CD4-positive, alpha-beta memory T cell (primary cell): ENCODE measurements at regions not wholly inside any gene's neighbourhood (a gene's known extent, or its start where the extent isn't known, plus 50 kb on each side); places are given as distances from the start of the nearest gene placed in this dataset.
A peak's percentile ranks its signal among the peaks of the same experiment; 100 is the strongest.

ENCODE experiments used
- CTCF ChIA-PET: fragments of 350-600 bp; sonication (Branson Sonifier 250); formaldehyde crosslinking; loops from one replicate; lab custom pipeline; 2021; ENCODE audit warnings: inconsistent platforms; ENCODE audit not compliant: partially characterized antibody; lab: Charles Lee
- POLR2A ChIA-PET: fragments of 350-600 bp; sonication (Branson Sonifier 250); formaldehyde crosslinking; loops from one replicate; lab custom pipeline; 2021; ENCODE audit not compliant: partially characterized antibody; lab: Charles Lee
- DNase-seq, 5 donors: peaks; one replicate each; pipeline versions ENCODE4 v3.0.0 to v3.0.0-alpha.2; 2020 to 2022; ENCODE audit warnings: mixed read lengths in 1 of 5
- H3K27ac ChIP-seq: one replicate; pipeline ENCODE4 v1.7.0; 2013; ENCODE audit warnings: low read depth, low read length
- H3K27me3 ChIP-seq: 2 replicates; pipeline ENCODE4 v1.7.0; 2013; ENCODE audit warnings: mild to moderate bottlenecking, low read length, moderate library complexity; ENCODE audit not compliant: insufficient read depth
- H3K36me3 ChIP-seq: 2 replicates; pipeline ENCODE4 v1.7.0; 2013; ENCODE audit warnings: mild to moderate bottlenecking, low read length, moderate library complexity; ENCODE audit not compliant: insufficient read depth
- H3K4me1 ChIP-seq: 2 replicates; pipeline ENCODE4 v1.7.0; 2013; ENCODE audit warnings: mild to moderate bottlenecking, low read length, moderate library complexity; ENCODE audit not compliant: insufficient read depth
- H3K4me3 ChIP-seq, 2 donors: one replicate each; pipeline ENCODE4 v1.7.0; 2013; ENCODE audit warnings: low read length in 2 of 2, mild to moderate bottlenecking in 1 of 2
- H3K9me3 ChIP-seq, 2 donors: one replicate each; pipeline ENCODE4 v1.7.0; 2013; ENCODE audit warnings: low read length in 2 of 2, control low read depth in 1 of 2; ENCODE audit not compliant: control insufficient read depth in 1 of 2
- H3K27ac Mint-ChIP-seq, 7 donors: one replicate each; pipeline ENCODE4 v1.8.0; 2020 to 2021; ENCODE audit warnings: mixed read lengths in 7 of 7, mild to moderate bottlenecking in 6 of 7, inconsistent platforms in 3 of 7, moderate library complexity in 3 of 7
- H3K27me3 Mint-ChIP-seq, 2 donors: one replicate each; pipeline ENCODE4 v1.8.0; 2020 to 2021; ENCODE audit warnings: mixed read lengths in 2 of 2
- H3K36me3 Mint-ChIP-seq, 2 donors: one replicate each; pipeline ENCODE4 v1.8.0; 2020 to 2021; ENCODE audit warnings: mixed read lengths in 2 of 2, inconsistent platforms in 1 of 2, mild to moderate bottlenecking in 1 of 2
- H3K4me1 Mint-ChIP-seq, 4 donors: one replicate each; pipeline ENCODE4 v1.8.0; 2020 to 2021; ENCODE audit warnings: mixed read lengths in 4 of 4, mild to moderate bottlenecking in 1 of 4
- H3K4me3 Mint-ChIP-seq, 8 donors: one replicate each; pipeline ENCODE4 v1.8.0; 2020 to 2021; ENCODE audit warnings: mixed read lengths in 8 of 8, mild to moderate bottlenecking in 7 of 8, moderate library complexity in 6 of 8, inconsistent platforms in 3 of 8
- H3K9me3 Mint-ChIP-seq, 8 donors: one replicate each; pipeline ENCODE4 v1.8.0; 2020 to 2021; ENCODE audit warnings: mixed read lengths in 8 of 8, mild to moderate bottlenecking in 5 of 8, inconsistent platforms in 3 of 8, moderate library complexity in 1 of 8
- intact Hi-C: fragments of 100-400 bp; cut with micrococcal nuclease; formaldehyde crosslinking; loops from one replicate; pipeline ENCODE4 v1.15.1; 2023

GRCh38 chr22:48546653-48547424 lies 1280.8 kb downstream of the BRD1 start:
- DNase-seq, result no peak
- peaks cover 0 to 2% (median 0%) of the 10 kb centered on the region in 8 donors for H3K9me3 Mint-ChIP-seq
- CTCF ChIA-PET, result no interaction called here
- POLR2A ChIA-PET, result no interaction called here
- Histone ChIP-seq H3K27me3 (no peaks in the 10 kb centered on the region), H3K4me1 (no peaks in the 10 kb centered on the region), H3K27ac (no peak overlapping the region), H3K9me3 (peaks cover 0 to 3% of the 10 kb centered on the region in 2 donors), H3K4me3 (no peak overlapping the region), H3K36me3 (no peaks in the 10 kb centered on the region)
- H3K4me1 Mint-ChIP-seq, result peaks cover 0 to 2% (median under 1%) of the 10 kb centered on the region in 4 donors
- no peaks in the 10 kb centered on the region for H3K36me3 Mint-ChIP-seq
- no peaks in the 10 kb centered on the region for H3K27me3 Mint-ChIP-seq
- H3K4me3 Mint-ChIP-seq, result no peak overlapping the region
- H3K27ac Mint-ChIP-seq, result no peak overlapping the region
- intact Hi-C loops, result no loop called here

- Histone ChIP-seq H3K4me3 (no peak overlapping the region), H3K4me1 (no peaks in the 10 kb centered on the region), H3K27ac (no peak overlapping the region), H3K27me3 (no peaks in the 10 kb centered on the region), H3K9me3 (peaks cover 0 to 3% of the 10 kb centered on the region in 2 donors), H3K36me3 (no peaks in the 10 kb centered on the region)
- Mint-ChIP-seq H3K4me3 (no peak overlapping the region), H3K36me3 (no peaks in the 10 kb centered on the region), H3K27ac (no peak overlapping the region), H3K4me1 (peaks cover 0 to 2% (median under 1%) of the 10 kb centered on the region in 4 donors), H3K9me3 (peaks cover 0 to 2% (median 0%) of the 10 kb centered on the region in 8 donors), H3K27me3 (no peaks in the 10 kb centered on the region)
- peak in 1 of 5 donors; percentile 3 for DNase-seq
- CTCF ChIA-PET, result no interaction called here
- POLR2A ChIA-PET, result no interaction called here
- intact Hi-C loops, result no loop called here
These were observed 1281.7 kb downstream of the BRD1 start for GRCh38 chr22:48545987-48546386.

- Histone ChIP-seq H3K4me1 (no peaks in the 10 kb centered on the region), H3K36me3 (no peaks in the 10 kb centered on the region), H3K9me3 (peaks cover 0 to 3% of the 10 kb centered on the region in 2 donors), H3K4me3 (no peak overlapping the region), H3K27ac (no peak overlapping the region), H3K27me3 (no peaks in the 10 kb centered on the region)
- ChIA-PET POLR2A (no interaction called here), CTCF (no interaction called here)
- intact Hi-C loops, result no loop called here
- Mint-ChIP-seq H3K9me3 (peaks cover 0 to 2% (median 0%) of the 10 kb centered on the region in 8 donors), H3K4me3 (no peak overlapping the region), H3K27ac (no peak overlapping the region), H3K4me1 (peaks cover 0 to 2% (median under 1%) of the 10 kb centered on the region in 4 donors), H3K27me3 (no peaks in the 10 kb centered on the region), H3K36me3 (no peaks in the 10 kb centered on the region)
- DNase-seq, result peak in 1 of 5 donors; percentile 17
These were observed 1286.1 kb downstream of the BRD1 start for GRCh38 chr22:48541401-48542098.

- H3K9me3 Mint-ChIP-seq, result peaks cover 0 to 2% (median 0%) of the 10 kb centered on the region in 8 donors
- POLR2A ChIA-PET, result no interaction called here
These were observed 1288.4 kb downstream of the BRD1 start for GRCh38 chr22:48539261-48539660.

DNA sequence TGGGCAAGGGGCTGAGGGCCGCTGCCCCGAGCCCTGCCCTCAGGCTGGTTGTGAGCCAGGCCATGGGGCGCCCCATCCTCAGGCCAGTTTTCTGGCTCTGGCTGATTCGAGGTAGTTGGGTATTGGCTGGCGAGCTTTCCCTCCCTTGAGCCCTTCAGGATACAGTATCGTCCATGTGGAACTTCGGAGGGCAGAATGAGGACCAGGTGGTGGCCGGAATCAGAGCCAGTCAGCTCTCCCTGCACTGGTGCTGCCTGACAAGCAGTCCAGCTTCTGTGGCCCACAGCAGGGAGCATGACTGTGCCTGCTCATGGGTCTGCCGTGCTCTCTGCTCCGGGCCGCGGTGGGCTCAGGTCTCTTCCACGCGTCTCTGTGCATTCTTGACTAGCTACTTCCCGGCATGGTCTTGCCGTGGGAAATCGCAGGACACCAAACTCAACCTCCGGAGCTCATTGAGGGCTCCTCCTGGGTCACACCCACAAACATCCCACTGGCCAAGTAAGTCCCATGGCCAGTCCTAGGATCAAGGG lies 1289.3 kb downstream of the BRD1 start:
- no peaks in the 10 kb centered on the region for H3K27me3 Mint-ChIP-seq
- H3K4me1 Mint-ChIP-seq, result peaks cover 0 to 2% (median under 1%) of the 10 kb centered on the region in 4 donors
- Histone ChIP-seq H3K27me3 (no peaks in the 10 kb centered on the region), H3K9me3 (peaks cover 0 to 3% of the 10 kb centered on the region in 2 donors), H3K4me1 (no peaks in the 10 kb centered on the region), H3K27ac (no peak overlapping the region), H3K36me3 (no peaks in the 10 kb centered on the region), H3K4me3 (no peak overlapping the region)
- no peak overlapping the region for H3K27ac Mint-ChIP-seq
- CTCF ChIA-PET, result no interaction called here
- intact Hi-C loops, result no loop called here
- peaks cover 0 to 2% (median 0%) of the 10 kb centered on the region in 8 donors for H3K9me3 Mint-ChIP-seq
- H3K4me3 Mint-ChIP-seq, result no peak overlapping the region
- POLR2A ChIA-PET, result no interaction called here
- no peaks in the 10 kb centered on the region for H3K36me3 Mint-ChIP-seq
- peak in 1 of 5 donors; percentile 19 for DNase-seq

More at GRCh38 chr22:48539261-48539660, 1288.4 kb downstream of the BRD1 start:
- CTCF ChIA-PET, result no interaction called here
- Histone ChIP-seq H3K9me3 (peaks cover 0 to 3% of the 10 kb centered on the region in 2 donors), H3K4me1 (no peaks in the 10 kb centered on the region), H3K4me3 (no peak overlapping the region), H3K27ac (no peak overlapping the region), H3K27me3 (no peaks in the 10 kb centered on the region), H3K36me3 (no peaks in the 10 kb centered on the region)
- DNase-seq, result no peak
- H3K4me1 Mint-ChIP-seq, result peaks cover 0 to 2% (median under 1%) of the 10 kb centered on the region in 4 donors
- H3K36me3 Mint-ChIP-seq, result no peaks in the 10 kb centered on the region
- H3K4me3 Mint-ChIP-seq, result no peak overlapping the region
- no peak overlapping the region for H3K27ac Mint-ChIP-seq
- H3K27me3 Mint-ChIP-seq, result no peaks in the 10 kb centered on the region
- intact Hi-C loops, result no loop called here

DNA sequence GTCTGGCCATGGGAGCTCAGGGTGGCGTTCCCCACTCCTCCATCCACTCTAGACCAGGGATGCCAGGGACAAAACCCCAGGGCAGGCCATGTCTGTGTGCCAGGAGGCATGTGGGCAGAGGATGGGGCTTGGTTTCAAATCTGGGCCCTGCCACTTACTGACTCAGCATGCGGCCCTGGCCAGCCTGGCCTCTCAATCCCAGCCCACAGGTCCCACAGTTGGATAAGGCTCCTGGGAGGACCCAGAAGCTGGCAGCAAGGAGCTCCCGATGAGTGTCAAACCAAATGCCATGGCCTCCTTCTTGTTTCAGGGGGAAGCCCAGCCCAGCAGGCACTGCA lies 1290.4 kb downstream of the BRD1 start:
- no peaks in the 10 kb centered on the region for H3K27me3 Mint-ChIP-seq
- DNase-seq, result peak in 1 of 5 donors; percentile 0
- no peaks in the 10 kb centered on the region for H3K36me3 Mint-ChIP-seq
- Histone ChIP-seq H3K27ac (no peak overlapping the region), H3K4me3 (no peak overlapping the region), H3K27me3 (no peaks in the 10 kb centered on the region), H3K9me3 (no peaks in the 10 kb centered on the region), H3K36me3 (no peaks in the 10 kb centered on the region), H3K4me1 (no peaks in the 10 kb centered on the region)
- no peaks in the 10 kb centered on the region for H3K4me1 Mint-ChIP-seq
- ChIA-PET CTCF (no interaction called here), POLR2A (no interaction called here)
- no peak overlapping the region for H3K4me3 Mint-ChIP-seq
- intact Hi-C loops, result no loop called here
- no peak overlapping the region for H3K27ac Mint-ChIP-seq
- no peaks in the 10 kb centered on the region for H3K9me3 Mint-ChIP-seq

DNA sequence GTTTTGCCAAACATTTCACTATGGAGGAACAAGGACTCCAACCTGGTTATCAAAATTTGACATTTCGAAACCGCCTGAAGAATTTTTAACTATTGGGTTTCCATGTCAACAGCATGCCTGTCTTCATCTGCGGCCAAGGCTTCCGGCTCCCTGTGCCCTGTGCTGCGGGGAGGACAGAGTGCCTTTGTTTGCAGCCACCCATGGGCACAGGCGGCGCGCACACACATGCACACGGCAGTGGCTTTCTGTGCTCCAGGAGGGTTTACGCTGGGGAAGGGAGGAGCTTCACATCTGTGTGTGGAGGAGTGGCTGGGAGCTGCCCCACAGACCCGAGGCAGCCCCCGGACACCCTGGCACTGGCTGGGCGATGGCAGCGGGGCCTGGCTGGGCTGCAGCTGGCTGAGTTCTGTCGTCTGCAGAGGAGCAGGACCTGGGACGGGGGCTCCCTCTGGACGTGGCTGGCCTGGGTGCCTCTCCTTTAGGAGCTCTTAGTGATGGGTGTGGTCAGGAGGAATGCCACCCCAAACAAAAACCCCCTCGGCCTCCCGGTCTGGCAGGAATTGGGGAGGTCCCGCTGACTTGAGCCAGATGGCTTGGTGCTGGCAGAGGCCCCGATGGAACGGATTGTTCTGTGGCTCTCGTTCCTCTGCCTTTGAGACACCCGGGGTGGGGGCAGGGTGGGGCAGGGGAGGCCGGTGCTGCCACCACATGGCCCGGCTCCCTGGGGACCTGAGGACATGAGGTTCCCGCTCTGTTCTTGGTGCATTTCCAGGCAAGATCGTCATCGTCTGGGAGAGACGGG lies 1290.9 kb downstream of the BRD1 start:
- ChIA-PET POLR2A (no interaction called here), CTCF (no interaction called here)
- no peaks in the 10 kb centered on the region for H3K36me3 Mint-ChIP-seq
- Histone ChIP-seq H3K27me3 (no peaks in the 10 kb centered on the region), H3K4me3 (no peak overlapping the region), H3K9me3 (no peaks in the 10 kb centered on the region), H3K4me1 (no peaks in the 10 kb centered on the region), H3K27ac (no peak overlapping the region), H3K36me3 (no peaks in the 10 kb centered on the region)
- no peak overlapping the region for H3K4me3 Mint-ChIP-seq
- peaks cover 0 to 3% of the 10 kb centered on the region in 2 donors for H3K27me3 Mint-ChIP-seq
- no peaks in the 10 kb centered on the region for H3K4me1 Mint-ChIP-seq
- intact Hi-C loops, result no loop called here
- no peak overlapping the region for H3K27ac Mint-ChIP-seq
- DNase-seq, result peak in 1 of 5 donors; percentile 22
- H3K9me3 Mint-ChIP-seq, result no peaks in the 10 kb centered on the region
